ENCODE measurements at regions not wholly inside any gene's neighbourhood (a gene's known extent, or its start where the extent isn't known, plus 50 kb on each side); places are given as distances from the start of the nearest gene placed in this dataset.

DNA sequence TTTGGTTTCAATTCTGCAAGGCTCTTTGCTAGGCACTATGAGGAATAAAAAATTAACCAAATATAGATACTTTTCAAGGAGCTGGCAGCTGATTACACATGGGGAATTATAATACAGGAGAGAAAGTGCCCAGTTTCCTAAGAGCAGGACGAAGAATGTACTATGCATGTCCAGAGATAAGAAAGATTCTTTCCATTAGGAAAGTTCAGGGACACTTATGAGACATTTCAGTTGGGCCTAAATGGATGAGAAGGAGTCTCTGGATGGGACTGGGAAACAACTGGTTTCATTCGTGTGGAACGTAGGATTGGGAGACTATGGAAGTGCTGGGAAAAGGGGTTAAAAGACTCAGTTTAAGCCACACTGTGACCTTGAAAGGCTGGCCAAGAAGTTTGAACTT, 63.5 kb upstream of the MROH9 start:
- Histone ChIP-seq H3K27me3 (ENCODE audit: control insufficient read depth in 1 of 2, insufficient read depth in 2 of 2, low read length in 1 of 2) (no peaks in the 10 kb centered on the region), H3K27ac (ENCODE audit: low read depth in 1 of 2, low read length in 2 of 2) (no peak overlapping the region), H3K36me3 (ENCODE audit: control insufficient read depth in 1 of 2, insufficient read depth in 2 of 2, low read length in 1 of 2) (no peaks in the 10 kb centered on the region), H3K9me3 (ENCODE audit: control insufficient read depth, low read length) (no peaks in the 10 kb centered on the region), H3K4me1 (ENCODE audit: control insufficient read depth in 1 of 2, insufficient read depth in 2 of 2, low read length in 2 of 2) (no peaks in the 10 kb centered on the region), H3K4me3 (ENCODE audit: low read length in 2 of 2) (no peak overlapping the region)
- ATAC-seq (ENCODE audit: low FRiP score) (no peak), DNase-seq (no peak)
- WGBS, 2 donors, result 57 to 59% methylated on average over 3 of the region's 3 CpGs
- intact Hi-C loops (cut with DNase I), result loop anchor here in 1 of 2 donors (5.0 to 10.0 kb wide), 2 partner anchors 65 to 207 kb away; partner anchors contain the start of gene PRRX1

DNA sequence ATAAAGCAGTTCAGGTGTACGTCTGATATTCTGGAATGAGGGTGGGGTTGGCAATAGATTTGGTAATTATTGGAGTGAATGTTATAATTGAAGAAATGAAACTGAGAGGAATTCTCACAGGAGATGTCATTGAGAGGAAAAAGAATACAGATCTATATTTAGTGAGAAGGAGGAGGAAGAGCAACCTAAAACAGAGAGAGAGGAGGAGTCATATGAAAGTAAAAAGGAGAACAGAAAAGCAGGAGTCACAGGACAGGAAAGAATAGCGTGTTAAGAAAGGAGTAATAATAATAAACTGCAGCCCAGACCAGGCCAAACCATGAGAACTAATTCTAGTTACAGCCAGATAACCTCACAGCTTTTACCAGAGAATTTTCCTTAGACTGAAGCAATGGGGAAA, 62.7 kb upstream of the MROH9 start:
- Histone ChIP-seq H3K27me3 (ENCODE audit: control insufficient read depth in 1 of 2, insufficient read depth in 2 of 2, low read length in 1 of 2) (no peaks in the 10 kb centered on the region), H3K4me1 (ENCODE audit: control insufficient read depth in 1 of 2, insufficient read depth in 2 of 2, low read length in 2 of 2) (no peaks in the 10 kb centered on the region), H3K4me3 (ENCODE audit: low read length in 2 of 2) (no peak overlapping the region), H3K27ac (ENCODE audit: low read depth in 1 of 2, low read length in 2 of 2) (no peak overlapping the region), H3K36me3 (ENCODE audit: control insufficient read depth in 1 of 2, insufficient read depth in 2 of 2, low read length in 1 of 2) (no peaks in the 10 kb centered on the region), H3K9me3 (ENCODE audit: control insufficient read depth, low read length) (no peaks in the 10 kb centered on the region)
- DNase-seq, result no peak
- WGBS, 2 donors, result 58% methylated on average over 2 of the region's 2 CpGs
- intact Hi-C loops (cut with DNase I), result loop anchor here in 1 of 2 donors (5.0 to 10.0 kb wide), 2 partner anchors 65 to 208 kb away; partner anchors contain the start of gene PRRX1
- ATAC-seq (ENCODE audit: low FRiP score), result no peak

DNA sequence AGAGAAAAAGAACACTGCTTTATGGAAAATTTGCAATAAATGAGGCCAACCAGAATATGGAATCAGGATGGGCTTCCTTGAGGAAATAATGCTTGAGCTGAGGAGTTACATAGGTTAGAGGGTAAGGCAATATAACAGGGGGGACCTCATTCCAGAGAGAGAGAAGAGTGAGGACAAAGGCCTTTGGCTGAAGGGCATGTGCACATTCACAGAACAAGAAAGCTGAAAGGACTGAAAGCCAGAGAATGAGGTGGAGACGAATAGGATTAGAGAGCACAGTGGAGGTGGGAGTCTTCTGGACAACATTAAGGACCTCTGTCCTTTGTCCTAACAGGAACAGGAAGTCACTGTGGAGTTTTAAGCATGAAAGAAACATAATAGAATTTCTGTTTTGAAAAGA, 60.7 kb upstream of the MROH9 start:
- intact Hi-C loops (cut with DNase I), result loop anchor here in 1 of 2 donors (5.0 to 10.0 kb wide), 2 partner anchors 67 to 210 kb away; partner anchors contain the start of gene PRRX1
- Histone ChIP-seq H3K27ac (ENCODE audit: low read depth in 1 of 2, low read length in 2 of 2) (no peak overlapping the region), H3K4me1 (ENCODE audit: control insufficient read depth in 1 of 2, insufficient read depth in 2 of 2, low read length in 2 of 2) (no peaks in the 10 kb centered on the region), H3K36me3 (ENCODE audit: control insufficient read depth in 1 of 2, insufficient read depth in 2 of 2, low read length in 1 of 2) (no peaks in the 10 kb centered on the region), H3K9me3 (ENCODE audit: control insufficient read depth, low read length) (no peaks in the 10 kb centered on the region), H3K27me3 (ENCODE audit: control insufficient read depth in 1 of 2, insufficient read depth in 2 of 2, low read length in 1 of 2) (no peaks in the 10 kb centered on the region), H3K4me3 (ENCODE audit: low read length in 2 of 2) (no peak overlapping the region)
- WGBS, 2 donors, result 71 to 83% methylated on average over 1 of the region's 1 CpG
- ATAC-seq (ENCODE audit: low FRiP score), result no peak
- no peak for DNase-seq

DNA sequence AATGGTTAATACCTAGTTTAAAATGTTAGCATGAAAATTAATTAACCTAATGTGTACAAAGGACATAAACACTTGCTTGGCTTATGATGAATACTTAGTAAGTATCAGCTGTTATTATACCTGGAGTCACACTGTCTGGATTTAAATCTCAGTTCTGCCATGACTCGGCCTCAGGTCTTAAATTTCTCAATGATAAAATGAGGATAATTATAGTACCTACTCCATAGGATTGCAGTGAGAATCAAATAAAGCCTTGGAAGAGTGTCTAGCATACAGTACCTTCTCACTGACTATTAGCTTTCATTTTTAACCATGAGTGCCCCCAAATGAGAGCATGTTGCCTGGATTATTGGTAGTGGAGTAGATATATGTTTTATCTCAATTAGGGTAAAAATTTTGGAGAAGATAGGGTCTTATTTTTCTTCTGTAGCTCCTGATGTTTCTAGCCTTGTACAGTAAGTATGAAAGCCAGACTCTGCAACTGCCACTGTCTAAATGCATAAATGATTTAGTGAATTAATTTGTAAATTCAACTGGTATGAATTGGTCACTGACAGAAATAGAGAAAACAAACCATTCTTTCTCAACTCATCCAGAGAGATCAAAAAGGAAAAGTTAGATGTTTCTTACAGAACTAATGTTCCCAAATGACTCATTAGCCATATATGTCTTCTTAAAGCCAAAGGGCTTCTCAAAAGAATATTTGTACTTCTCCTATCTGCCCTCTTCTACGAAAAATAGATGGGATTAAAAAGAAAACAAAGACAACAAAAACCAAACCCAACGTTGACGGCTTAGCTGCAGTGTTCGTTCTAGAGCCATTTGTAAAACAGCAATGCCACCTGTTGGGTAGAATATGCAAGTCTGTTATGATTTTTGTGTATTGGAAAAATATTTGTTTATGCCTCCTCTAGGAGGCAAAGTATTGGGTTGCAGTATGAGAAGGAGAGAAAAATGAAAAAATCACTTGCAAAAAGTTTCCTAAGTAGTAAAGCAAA, 53.8 kb upstream of the MROH9 start:
- Histone ChIP-seq H3K4me3 (ENCODE audit: low read length in 2 of 2) (no peak overlapping the region), H3K27ac (ENCODE audit: low read depth in 1 of 2, low read length in 2 of 2) (no peak overlapping the region), H3K36me3 (ENCODE audit: control insufficient read depth in 1 of 2, insufficient read depth in 2 of 2, low read length in 1 of 2) (no peaks in the 10 kb centered on the region), H3K27me3 (ENCODE audit: control insufficient read depth in 1 of 2, insufficient read depth in 2 of 2, low read length in 1 of 2) (no peaks in the 10 kb centered on the region), H3K4me1 (ENCODE audit: control insufficient read depth in 1 of 2, insufficient read depth in 2 of 2, low read length in 2 of 2) (no peaks in the 10 kb centered on the region), H3K9me3 (ENCODE audit: control insufficient read depth, low read length) (no peaks in the 10 kb centered on the region)
- intact Hi-C loops (cut with DNase I), result loop anchor here in 1 of 2 donors (5.0 kb wide), 1 partner anchor 209 kb away; no protein-coding TSS in a partner anchor
- ATAC-seq (ENCODE audit: low FRiP score) (peak; percentile 82), DNase-seq (no peak)
- 20 to 24% methylated on average over 5 of the region's 5 CpGs for WGBS, 2 donors
